HEK293 (cell line): ENCODE measurements at regions not wholly inside any gene's neighbourhood (a gene's known extent, or its start where the extent isn't known, plus 50 kb on each side); places are given as distances from the start of the nearest gene placed in this dataset.

Source experiments
- CTCF ChIA-PET: fragments of 350-600 bp; formaldehyde crosslinking; extraction: SDS; loops from one replicate; lab custom pipeline; 2021; ENCODE audit warnings: antibody characterized with exemption; lab: Yijun Ruan, JAX
- POLR2A ChIA-PET: fragments of 300-600 bp; formaldehyde crosslinking; extraction: SDS; loops from one replicate; lab custom pipeline; 2020; ENCODE audit warnings: antibody characterized with exemption, inconsistent platforms; lab: Yijun Ruan, JAX
- H3K27ac ChIP-seq: fragments of 200-500 bp; sonication (Bioruptor generic); 2 replicates; pipeline ENCODE4 v1.5.1; 2014; ENCODE audit warnings: low read depth, low read length, control low read depth, inconsistent platforms; ENCODE audit errors: extremely low read depth
- H3K36me3 ChIP-seq, 2 experiments: fragments of 200-500 bp in 1 of 2; sonication (Bioruptor generic) in 1 of 2; 1 replicate in 1 of 2; 2 replicates in 1 of 2; pipeline ENCODE4 v1.5.1; 2014 to 2017; ENCODE audit warnings: inconsistent platforms in 2 of 2, low read length in 2 of 2; ENCODE audit not compliant: control insufficient read depth in 2 of 2, insufficient read depth in 1 of 2
- H3K4me1 ChIP-seq: fragments of 200-500 bp; sonication (Bioruptor generic); 2 replicates; pipeline ENCODE4 v1.5.1; 2014; ENCODE audit warnings: mild to moderate bottlenecking, low read length, inconsistent platforms; ENCODE audit not compliant: control insufficient read depth, insufficient read depth
- H3K4me3 ChIP-seq: 2 replicates; pipeline ENCODE4 v1.5.1; 2011; ENCODE audit warnings: low read depth, mild to moderate bottlenecking, control low read depth, low read length, moderate library complexity
- H3K9me3 ChIP-seq: fragments of 200-500 bp; sonication (Bioruptor generic); 2 replicates; pipeline ENCODE4 v1.5.1; 2014; ENCODE audit warnings: low read depth, low read length, inconsistent platforms; ENCODE audit not compliant: control insufficient read depth, insufficient read depth
- ATF2 ChIP-seq: fragments of 450-650 bp; formaldehyde crosslinking; IDR thresholded peaks from 2 replicates; pipeline ENCODE4 v1.5.1; 2016; ENCODE audit warnings: missing biosample characterization, missing genetic modification characterization, low read depth
- GLI2 ChIP-seq: fragments of 450-650 bp; formaldehyde crosslinking; IDR thresholded peaks from 2 replicates; pipeline ENCODE4; 2017; ENCODE audit warnings: missing biosample characterization, missing genetic modification characterization, low read depth, borderline replicate concordance
- HOXA7 ChIP-seq: sonication (generic); formaldehyde crosslinking; IDR thresholded peaks from 2 replicates; pipeline ENCODE4 v1.8.1; 2022; ENCODE audit warnings: missing genetic modification reagents, borderline replicate concordance
- KLF16 ChIP-seq: fragments of 450-650 bp; formaldehyde crosslinking; IDR thresholded peaks from 2 replicates; pipeline ENCODE4 v1.5.1; 2017; ENCODE audit warnings: missing biosample characterization, missing genetic modification characterization
- PRDM6 ChIP-seq: fragments of 450-650 bp; formaldehyde crosslinking; IDR thresholded peaks from 2 replicates; pipeline ENCODE4 v1.5.1; 2017; ENCODE audit warnings: missing biosample characterization, missing genetic modification characterization
- ZBTB49 ChIP-seq: fragments of 450-650 bp; formaldehyde crosslinking; IDR thresholded peaks from 2 replicates; pipeline ENCODE4 v1.5.1; 2016; ENCODE audit warnings: missing biosample characterization, missing genetic modification characterization, low read depth
- ZNF423 ChIP-seq: fragments of 450-650 bp; formaldehyde crosslinking; IDR thresholded peaks from 2 replicates; pipeline ENCODE4 v1.5.1; 2016; ENCODE audit warnings: missing biosample characterization, missing genetic modification characterization
- ZNF488 ChIP-seq: fragments of 450-650 bp; formaldehyde crosslinking; IDR thresholded peaks from 2 replicates; pipeline ENCODE4 v1.5.1; 2016; ENCODE audit warnings: missing biosample characterization, missing genetic modification characterization
- ZNF513 ChIP-seq: fragments of 450-650 bp; IDR thresholded peaks from 2 replicates; pipeline ENCODE4 v1.5.1; 2018; ENCODE audit warnings: missing biosample characterization, missing genetic modification characterization
- ZNF521 ChIP-seq: fragments of 450-650 bp; formaldehyde crosslinking; IDR thresholded peaks from 2 replicates; pipeline ENCODE4 v1.5.1; 2017; ENCODE audit warnings: missing biosample characterization, mild to moderate bottlenecking, missing genetic modification characterization
- ZNF670 ChIP-seq: fragments of 450-650 bp; formaldehyde crosslinking; IDR thresholded peaks from 2 replicates; pipeline ENCODE4 v1.5.1; 2016; ENCODE audit warnings: missing biosample characterization, missing genetic modification characterization, low read depth
- TF ChIP-seq, protein P1 (sequence below): fragments of 450-650 bp; formaldehyde crosslinking; IDR thresholded peaks from 2 replicates; pipeline ENCODE4 v1.5.1; 2016; ENCODE audit warnings: missing biosample characterization, missing genetic modification characterization
- TF ChIP-seq, protein P2 (sequence below): fragments of 450-650 bp; formaldehyde crosslinking; IDR thresholded peaks from 2 replicates; pipeline ENCODE4 v1.5.1; 2016; ENCODE audit warnings: missing biosample characterization, missing genetic modification characterization

DNA sequence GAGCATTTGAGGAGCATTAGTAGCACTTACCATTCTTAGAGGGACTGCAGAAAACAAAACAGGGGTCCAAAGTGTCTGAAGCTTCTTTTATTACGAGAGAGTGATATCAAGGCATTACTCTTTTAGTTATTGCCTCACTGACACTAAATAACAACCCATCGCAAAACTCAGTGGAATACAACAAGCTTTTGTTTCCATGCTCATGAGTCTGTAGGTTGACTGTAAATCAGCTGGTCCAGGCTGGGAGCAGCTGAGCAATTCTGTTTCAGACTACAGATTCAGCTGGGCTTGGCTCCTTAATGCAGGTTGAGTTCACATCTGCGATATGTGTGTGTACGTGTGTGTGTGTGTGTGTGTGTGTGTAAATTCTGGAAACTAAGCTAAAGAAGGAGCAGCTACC is 501.8 kb upstream of the PKDCC start:
- ChIA-PET POLR2A (interaction anchor here (0.5 kb wide), 1 partner anchor 451 kb away, joined by 4 read pairs; no protein-coding TSS in a partner anchor), CTCF (no interaction called here)

DNA sequence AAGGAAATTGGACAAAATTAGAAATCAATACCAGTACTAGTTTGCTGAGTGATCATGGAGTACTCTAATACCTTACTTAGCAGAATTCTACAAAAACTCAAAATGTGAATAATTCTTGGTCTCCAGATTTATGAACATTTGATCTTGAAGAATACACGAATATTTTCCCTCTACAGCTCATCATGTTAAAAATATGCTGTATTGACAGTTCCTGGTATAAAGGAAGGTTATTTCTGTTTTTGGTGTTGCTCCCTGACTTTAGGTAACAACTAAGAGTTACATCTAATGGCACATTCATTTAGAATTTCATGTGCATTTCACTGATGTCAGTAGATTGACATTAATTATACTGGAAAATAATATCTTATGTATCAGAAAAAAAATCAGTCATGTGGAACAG is 479.2 kb upstream of the PKDCC start:
- POLR2A ChIA-PET, result no interaction called here
- Histone ChIP-seq H3K27ac (no peak overlapping the region), H3K9me3 (no peaks in the 10 kb centered on the region), H3K36me3 (no peaks in the 10 kb centered on the region), H3K4me1 (no peaks in the 10 kb centered on the region), H3K4me3 (no peak overlapping the region)
- no peak for TF ChIP-seq ATF2 (tag by site-specific recombination)
- TF ChIP-seq ZNF488, result no peak
- TF ChIP-seq, all 188 proteins: peak for 0
- CTCF ChIA-PET, result no interaction called here

More for the DNA sequence above, 501.8 kb upstream of the PKDCC start:
- H3K4me1 ChIP-seq, result no peaks in the 10 kb centered on the region
- TF ChIP-seq ZBTB49 (tag by site-specific recombination), result no peak
- no peak for TF ChIP-seq HOXA7 (CRISPR knock-in tag)
- no peak for TF ChIP-seq ZNF423 (tag by site-specific recombination)
- H3K36me3 ChIP-seq, result no peaks in the 10 kb centered on the region
- H3K27ac ChIP-seq, result no peak overlapping the region
- H3K4me3 ChIP-seq, result no peak overlapping the region
- H3K9me3 ChIP-seq, result no peaks in the 10 kb centered on the region

DNA sequence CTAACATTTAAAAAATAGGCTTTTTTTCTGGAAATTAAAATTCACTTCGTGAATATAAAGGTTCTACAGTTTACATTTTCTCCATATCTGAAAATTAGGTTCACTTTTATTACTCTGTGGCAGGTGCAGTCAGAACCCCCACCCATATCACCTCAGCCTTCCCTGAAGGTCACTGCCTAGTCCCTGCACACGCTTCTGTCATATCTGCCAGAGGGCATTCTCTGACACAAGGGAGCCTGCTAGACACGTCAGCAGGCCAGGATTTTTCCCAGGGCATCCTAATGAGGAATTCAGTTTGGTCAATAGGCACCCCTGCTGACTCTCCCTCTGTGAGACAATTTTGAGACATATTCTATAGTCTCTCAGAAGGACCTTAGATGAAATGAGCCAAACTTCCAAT is 475.7 kb upstream of the PKDCC start:
- no peak overlapping the region for H3K27ac ChIP-seq
- no peaks in the 10 kb centered on the region for H3K36me3 ChIP-seq
- H3K9me3 ChIP-seq, result no peaks in the 10 kb centered on the region
- POLR2A ChIA-PET, result no interaction called here
- H3K4me3 ChIP-seq, result no peak overlapping the region
- CTCF ChIA-PET, result no interaction called here
- H3K4me1 ChIP-seq, result no peaks in the 10 kb centered on the region
- TF ChIP-seq ZNF670 (tag by site-specific recombination) (no peak), KLF16 (no peak), ZNF513 (tag by site-specific recombination) (no peak), GLI2 (tag by site-specific recombination) (no peak), ZNF521 (tag by site-specific recombination) (no peak), PRDM6 (tag by site-specific recombination) (no peak)
- TF ChIP-seq, protein P1, sequence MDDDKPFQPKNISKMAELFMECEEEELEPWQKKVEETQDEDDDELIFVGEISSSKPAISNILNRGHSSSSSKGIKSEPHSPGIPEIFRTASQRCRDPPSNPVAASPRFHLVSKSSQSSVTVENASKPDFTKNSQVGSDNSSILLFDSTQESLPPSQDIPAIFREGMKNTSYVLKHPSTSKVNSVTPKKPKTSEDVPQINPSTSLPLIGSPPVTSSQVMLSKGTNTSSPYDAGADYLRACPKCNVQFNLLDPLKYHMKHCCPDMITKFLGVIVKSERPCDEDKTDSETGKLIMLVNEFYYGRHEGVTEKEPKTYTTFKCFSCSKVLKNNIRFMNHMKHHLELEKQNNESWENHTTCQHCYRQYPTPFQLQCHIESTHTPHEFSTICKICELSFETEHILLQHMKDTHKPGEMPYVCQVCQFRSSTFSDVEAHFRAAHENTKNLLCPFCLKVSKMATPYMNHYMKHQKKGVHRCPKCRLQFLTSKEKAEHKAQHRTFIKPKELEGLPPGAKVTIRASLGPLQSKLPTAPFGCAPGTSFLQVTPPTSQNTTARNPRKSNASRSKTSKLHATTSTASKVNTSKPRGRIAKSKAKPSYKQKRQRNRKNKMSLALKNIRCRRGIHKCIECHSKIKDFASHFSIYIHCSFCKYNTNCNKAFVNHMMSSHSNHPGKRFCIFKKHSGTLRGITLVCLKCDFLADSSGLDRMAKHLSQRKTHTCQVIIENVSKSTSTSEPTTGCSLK (tag by site-specific recombination), result no peak
- TF ChIP-seq, protein P2, sequence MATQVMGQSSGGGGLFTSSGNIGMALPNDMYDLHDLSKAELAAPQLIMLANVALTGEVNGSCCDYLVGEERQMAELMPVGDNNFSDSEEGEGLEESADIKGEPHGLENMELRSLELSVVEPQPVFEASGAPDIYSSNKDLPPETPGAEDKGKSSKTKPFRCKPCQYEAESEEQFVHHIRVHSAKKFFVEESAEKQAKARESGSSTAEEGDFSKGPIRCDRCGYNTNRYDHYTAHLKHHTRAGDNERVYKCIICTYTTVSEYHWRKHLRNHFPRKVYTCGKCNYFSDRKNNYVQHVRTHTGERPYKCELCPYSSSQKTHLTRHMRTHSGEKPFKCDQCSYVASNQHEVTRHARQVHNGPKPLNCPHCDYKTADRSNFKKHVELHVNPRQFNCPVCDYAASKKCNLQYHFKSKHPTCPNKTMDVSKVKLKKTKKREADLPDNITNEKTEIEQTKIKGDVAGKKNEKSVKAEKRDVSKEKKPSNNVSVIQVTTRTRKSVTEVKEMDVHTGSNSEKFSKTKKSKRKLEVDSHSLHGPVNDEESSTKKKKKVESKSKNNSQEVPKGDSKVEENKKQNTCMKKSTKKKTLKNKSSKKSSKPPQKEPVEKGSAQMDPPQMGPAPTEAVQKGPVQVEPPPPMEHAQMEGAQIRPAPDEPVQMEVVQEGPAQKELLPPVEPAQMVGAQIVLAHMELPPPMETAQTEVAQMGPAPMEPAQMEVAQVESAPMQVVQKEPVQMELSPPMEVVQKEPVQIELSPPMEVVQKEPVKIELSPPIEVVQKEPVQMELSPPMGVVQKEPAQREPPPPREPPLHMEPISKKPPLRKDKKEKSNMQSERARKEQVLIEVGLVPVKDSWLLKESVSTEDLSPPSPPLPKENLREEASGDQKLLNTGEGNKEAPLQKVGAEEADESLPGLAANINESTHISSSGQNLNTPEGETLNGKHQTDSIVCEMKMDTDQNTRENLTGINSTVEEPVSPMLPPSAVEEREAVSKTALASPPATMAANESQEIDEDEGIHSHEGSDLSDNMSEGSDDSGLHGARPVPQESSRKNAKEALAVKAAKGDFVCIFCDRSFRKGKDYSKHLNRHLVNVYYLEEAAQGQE (tag by site-specific recombination), result no peak
